ENCODE measurements at regions not wholly inside any gene's neighbourhood (a gene's known extent, or its start where the extent isn't known, plus 50 kb on each side); places are given as distances from the start of the nearest gene placed in this dataset.

GRCh38 chr14:54172562-54172961 lies 215.9 kb upstream of the BMP4 start:
- TF ChIP-seq TAF1 (IDR thresholded peaks at IDR 0.05; ENCODE audit: low read depth): no peak
- no peak for TF ChIP-seq CREB1 (IDR thresholded peaks at IDR 0.05; ENCODE audit: low read depth)
- TF ChIP-seq CEBPB (IDR thresholded peaks at IDR 0.05): peak; percentile 16; the same call in 1 of the 2 replicates
- TF ChIP-seq USF1 (IDR thresholded peaks at IDR 0.05): no peak
- TF ChIP-seq TCF12 (IDR thresholded peaks at IDR 0.05; ENCODE audit: low read depth): no peak

All from Ishikawa (cell line).